Loucy (cell line): ENCODE measurements at regions not wholly inside any gene's neighbourhood (a gene's known extent, or its start where the extent isn't known, plus 50 kb on each side); places are given as distances from the start of the nearest gene placed in this dataset.

Experiments
- H2AFZ ChIP-seq: fragments of 200-600 bp; sonication (generic); 2 replicates; pipeline ENCODE4 v1.6.0; 2016; ENCODE audit warnings: antibody characterized with exemption, mild to moderate bottlenecking, low read length, moderate library complexity
- H3F3A ChIP-seq: fragments of 200-600 bp; 2 replicates; pipeline ENCODE4 v1.6.0; 2016; ENCODE audit warnings: antibody characterized with exemption, low read depth, mild to moderate bottlenecking
- H3K27me3 ChIP-seq: fragments of 200-600 bp; sonication (generic); 2 replicates; pipeline ENCODE4 v1.6.1; 2014; ENCODE audit warnings: low read length, mild to moderate bottlenecking; ENCODE audit not compliant: insufficient read depth, poor library complexity, severe bottlenecking
- H3K36me3 ChIP-seq: fragments of 200-600 bp; sonication (generic); 2 replicates; pipeline ENCODE4 v1.6.1; 2016; ENCODE audit warnings: low read length; ENCODE audit not compliant: insufficient read depth
- H3K4me1 ChIP-seq: fragments of 200-600 bp; sonication (generic); 2 replicates; pipeline ENCODE4 v1.5.1; 2014; ENCODE audit warnings: low read length, mild to moderate bottlenecking; ENCODE audit not compliant: insufficient read depth, poor library complexity, severe bottlenecking
- H3K4me2 ChIP-seq: fragments of 200-600 bp; sonication (generic); 2 replicates; pipeline ENCODE4 v1.6.0; 2014; ENCODE audit warnings: antibody characterized with exemption, low read length, low read depth, mild to moderate bottlenecking; ENCODE audit not compliant: poor library complexity, severe bottlenecking
- H3K4me3 ChIP-seq: fragments of 200-600 bp; sonication (generic); 2 replicates; pipeline ENCODE4 v1.5.1; 2014; ENCODE audit warnings: low read length, mild to moderate bottlenecking, mixed read lengths; ENCODE audit not compliant: poor library complexity, severe bottlenecking
- H3K79me2 ChIP-seq: fragments of 200-600 bp; sonication (generic); 2 replicates; pipeline ENCODE4 v1.6.1; 2014; ENCODE audit warnings: low read length; ENCODE audit not compliant: insufficient read depth
- H3K9ac ChIP-seq: fragments of 200-600 bp; sonication (generic); 2 replicates; pipeline ENCODE4 v1.6.0; 2014; ENCODE audit warnings: mild to moderate bottlenecking, low read depth, low read length, moderate library complexity; ENCODE audit not compliant: poor library complexity, severe bottlenecking
- H3K9me2 ChIP-seq: fragments of 200-600 bp; sonication (generic); replicated peaks from 2 replicates; pipeline ENCODE4 v1.6.1; 2016; ENCODE audit warnings: low read depth, low read length, mixed read lengths
- H3K9me3 ChIP-seq: fragments of 200-600 bp; sonication (generic); 2 replicates; pipeline ENCODE4 v1.6.1; 2014; ENCODE audit warnings: mild to moderate bottlenecking, antibody characterized with exemption, low read length, low read depth; ENCODE audit not compliant: insufficient read depth
- H4K20me1 ChIP-seq: fragments of 200-600 bp; sonication (generic); 2 replicates; pipeline ENCODE4 v1.6.0; 2014; ENCODE audit warnings: antibody characterized with exemption, low read length, mild to moderate bottlenecking; ENCODE audit not compliant: insufficient read depth, poor library complexity, severe bottlenecking
- CTCF ChIP-seq: fragments of 200-600 bp; sonication (generic); conservative IDR thresholded peaks from 2 replicates; pipeline ENCODE4 v1.5.1; 2014; ENCODE audit warnings: mild to moderate bottlenecking, antibody characterized with exemption, low read length
- EZH2phosphoT487 ChIP-seq: fragments of 200-600 bp; IDR thresholded peaks from 2 replicates; pipeline ENCODE4 v1.6.1; 2018; ENCODE audit warnings: antibody characterized with exemption, mild to moderate bottlenecking, moderate library complexity, borderline replicate concordance

DNA sequence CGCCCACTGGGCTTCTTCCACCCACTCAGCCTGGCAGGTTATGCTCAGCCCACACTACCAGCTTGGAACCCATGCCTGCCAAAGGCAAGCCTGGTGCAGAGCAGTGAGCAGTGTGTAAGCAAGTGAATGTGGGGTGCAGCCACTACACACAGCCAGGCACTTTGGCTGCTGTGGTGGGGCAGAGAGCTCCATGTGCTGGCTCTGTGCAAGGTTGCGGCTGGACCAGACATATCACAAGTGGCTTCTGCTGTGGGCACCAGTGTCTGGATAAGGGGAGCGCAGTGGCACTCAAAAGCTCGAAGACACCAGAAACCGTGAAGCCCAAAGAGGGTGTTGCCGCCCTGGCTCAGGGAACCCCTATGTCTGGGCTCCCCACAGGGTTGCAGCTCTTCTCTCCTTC lies 563.7 kb downstream of the SI start:
- Histone ChIP-seq H3K27me3 (no peaks in the 10 kb centered on the region), H2AFZ (no peak overlapping the region), H3K4me1 (no peaks in the 10 kb centered on the region), H3K4me2 (no peak overlapping the region), H3K9me2 (no peaks in the 10 kb centered on the region), H3K9me3 (no peaks in the 10 kb centered on the region), H3K79me2 (no peaks in the 10 kb centered on the region), H3K36me3 (no peaks in the 10 kb centered on the region), H3K4me3 (no peak overlapping the region), H4K20me1 (no peaks in the 10 kb centered on the region), H3F3A (no peaks in the 10 kb centered on the region), H3K9ac (no peak overlapping the region)
- TF ChIP-seq EZH2phosphoT487 (no peak), CTCF (no peak)

- Histone ChIP-seq H2AFZ (no peak overlapping the region), H3F3A (no peaks in the 10 kb centered on the region), H3K4me3 (no peak overlapping the region), H3K4me1 (no peaks in the 10 kb centered on the region), H3K79me2 (no peaks in the 10 kb centered on the region), H3K27me3 (no peaks in the 10 kb centered on the region), H3K9ac (no peak overlapping the region), H3K9me3 (no peaks in the 10 kb centered on the region), H4K20me1 (no peaks in the 10 kb centered on the region), H3K9me2 (no peaks in the 10 kb centered on the region), H3K36me3 (no peaks in the 10 kb centered on the region), H3K4me2 (no peak overlapping the region)
- TF ChIP-seq EZH2phosphoT487 (no peak), CTCF (no peak)
Observed at GRCh38 chr3:164507886-164508285, 570.4 kb downstream of the SI start.

DNA sequence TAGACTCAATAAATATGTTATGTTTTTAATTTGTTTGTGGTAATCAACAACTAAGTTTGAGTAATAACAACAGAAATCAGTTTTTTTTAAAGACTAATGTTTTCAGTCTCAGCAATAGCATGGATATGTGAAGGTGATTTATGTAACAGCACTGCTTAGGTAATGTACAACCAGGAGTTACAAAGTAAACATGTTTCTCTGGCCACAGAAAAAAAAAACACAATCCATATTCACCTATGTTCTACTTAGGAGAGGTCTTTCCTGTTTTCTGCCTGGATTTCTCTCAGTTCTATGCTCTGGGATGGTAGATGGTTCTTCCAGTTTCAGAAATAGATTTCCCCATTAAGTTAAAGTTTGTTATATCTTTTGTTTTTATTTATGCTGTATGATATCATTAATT lies 579.4 kb downstream of the SI start:
- Histone ChIP-seq H3K79me2 (no peaks in the 10 kb centered on the region), H3K4me1 (no peaks in the 10 kb centered on the region), H4K20me1 (no peaks in the 10 kb centered on the region), H3K4me2 (no peak overlapping the region), H3F3A (no peaks in the 10 kb centered on the region), H3K4me3 (no peak overlapping the region), H3K27me3 (no peaks in the 10 kb centered on the region), H3K36me3 (no peaks in the 10 kb centered on the region), H3K9me3 (no peaks in the 10 kb centered on the region), H3K9me2 (no peaks in the 10 kb centered on the region), H2AFZ (no peak overlapping the region), H3K9ac (no peak overlapping the region)
- no peak for TF ChIP-seq CTCF
- TF ChIP-seq EZH2phosphoT487: no peak
